ENCODE measurements at regions not wholly inside any gene's neighbourhood (a gene's known extent, or its start where the extent isn't known, plus 50 kb on each side); places are given as distances from the start of the nearest gene placed in this dataset.

- no peak for DNase-seq (ENCODE audit: low read depth)
- H3K4me3 ChIP-seq (ENCODE audit: control insufficient read depth, low read depth, low read length) = no peak overlapping the region
- no peak for TF ChIP-seq CTCF (IDR thresholded peaks at IDR 0.05; ENCODE audit: control insufficient read depth, insufficient read depth, low read depth, low read length, missing control alignments)
Measured at GRCh38 chr9:135249711-135250110, 162.2 kb downstream of the OLFM1 start.

GRCh38 chr9:135251331-135251761 is 163.9 kb downstream of the OLFM1 start:
- DNase-seq (ENCODE audit: low read depth) = no peak
- H3K4me3 ChIP-seq (ENCODE audit: control insufficient read depth, low read depth, low read length) = no peak overlapping the region
- no peak for TF ChIP-seq CTCF (IDR thresholded peaks at IDR 0.05; ENCODE audit: control insufficient read depth, insufficient read depth, low read depth, low read length, missing control alignments)

- TF ChIP-seq CTCF (IDR thresholded peaks at IDR 0.05; ENCODE audit: control insufficient read depth, insufficient read depth, low read depth, low read length, missing control alignments) = no peak
- DNase-seq (ENCODE audit: low read depth) = no peak
- no peak overlapping the region for H3K4me3 ChIP-seq (ENCODE audit: control insufficient read depth, low read depth, low read length)
Measured at GRCh38 chr9:135251996-135252760, 164.7 kb downstream of the OLFM1 start.

GRCh38 chr9:135252980-135253304 is 165.5 kb downstream of the OLFM1 start:
- no peak overlapping the region for H3K4me3 ChIP-seq (ENCODE audit: control insufficient read depth, low read depth, low read length)
- no peak for DNase-seq (ENCODE audit: low read depth)

GRCh38 chr9:135253305-135254004 is 166.0 kb downstream of the OLFM1 start:
- DNase-seq (ENCODE audit: low read depth) = no peak
- no peak overlapping the region for H3K4me3 ChIP-seq (ENCODE audit: control insufficient read depth, low read depth, low read length)
- no peak for TF ChIP-seq CTCF (IDR thresholded peaks at IDR 0.05; ENCODE audit: control insufficient read depth, insufficient read depth, low read depth, low read length, missing control alignments)

More at GRCh38 chr9:135252980-135253304, 165.5 kb downstream of the OLFM1 start:
- no peak for TF ChIP-seq CTCF (IDR thresholded peaks at IDR 0.05; ENCODE audit: control insufficient read depth, insufficient read depth, low read depth, low read length, missing control alignments)

GRCh38 chr9:135254176-135255032 is 166.9 kb downstream of the OLFM1 start:
- no peak overlapping the region for H3K4me3 ChIP-seq (ENCODE audit: control insufficient read depth, low read depth, low read length)
- no peak for DNase-seq (ENCODE audit: low read depth)
- no peak for TF ChIP-seq CTCF (IDR thresholded peaks at IDR 0.05; ENCODE audit: control insufficient read depth, insufficient read depth, low read depth, low read length, missing control alignments)

Data from AG09309 (cell line).